CD4-positive, alpha-beta T cell treated with Interleukin-15 for 4 hours (primary cell): ENCODE measurements at regions not wholly inside any gene's neighbourhood (a gene's known extent, or its start where the extent isn't known, plus 50 kb on each side); places are given as distances from the start of the nearest gene placed in this dataset.
"Not testable (repeated sequence)": the region's sequence is repeated elsewhere in the genome, so short reads cannot be mapped to it uniquely, and the experiment has no call there.

Source experiments
- DNase-seq: peaks from one replicate; pipeline ENCODE4 v3.0.0-alpha.2; 2020; ENCODE audit warnings: low spot score

DNA sequence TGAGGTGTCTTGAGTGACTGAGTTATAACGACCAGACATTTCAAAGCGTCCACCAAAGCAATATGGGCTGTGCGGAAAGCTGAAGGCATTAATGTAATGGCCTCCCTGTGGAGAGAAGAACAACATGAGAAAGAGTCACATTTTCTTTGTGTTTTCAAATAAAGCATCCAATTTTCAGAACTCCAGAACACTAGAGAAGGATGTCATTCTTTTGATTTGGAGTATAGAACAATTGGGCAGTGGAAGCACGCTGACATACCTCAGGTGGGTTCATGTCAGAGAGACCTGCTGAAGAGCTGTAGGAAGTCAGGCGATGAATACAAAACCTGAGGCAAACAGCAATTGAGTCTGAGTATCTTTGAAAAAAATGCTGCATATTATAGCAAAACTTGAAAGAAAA, 556.5 kb downstream of the GABRG2 start:
- DNase-seq: no peak

DNA sequence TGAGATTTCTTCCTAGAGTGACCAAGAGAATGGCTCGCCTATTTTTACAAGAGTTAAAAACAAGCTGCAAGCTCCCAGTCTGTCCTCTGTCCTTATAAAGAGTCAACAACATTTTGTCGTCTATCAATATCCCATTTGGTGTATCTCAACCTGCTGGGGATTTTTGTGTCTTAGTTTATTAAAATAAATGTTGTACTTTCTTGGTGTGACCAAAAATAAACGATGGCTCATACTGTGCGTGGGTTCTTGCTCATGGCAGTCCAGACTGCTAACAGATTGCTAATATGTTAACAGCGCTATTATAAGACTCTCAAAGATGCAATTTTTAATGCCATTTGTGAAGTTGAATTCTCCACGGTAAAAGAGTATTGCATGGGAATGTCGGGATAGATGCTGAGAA, 569.9 kb downstream of the GABRG2 start:
- DNase-seq: no peak

DNA sequence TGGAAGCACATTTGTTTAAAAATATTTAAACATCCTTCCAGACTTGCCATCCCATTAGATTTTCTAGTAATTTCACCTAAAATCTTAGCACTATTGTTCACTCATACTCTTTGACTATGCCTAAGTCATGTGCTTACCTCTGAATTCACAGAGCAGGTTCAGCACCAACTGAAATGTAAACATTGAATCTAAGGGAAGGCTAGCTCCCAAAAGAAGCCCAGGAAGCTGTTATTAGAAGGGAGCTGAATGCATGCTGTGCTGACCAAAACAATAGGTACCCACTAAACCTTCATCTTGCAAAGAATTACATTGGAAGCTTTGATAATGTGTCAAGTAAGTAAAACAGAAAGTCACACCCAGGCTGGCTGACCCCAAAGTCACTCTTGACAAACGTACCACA, 571.3 kb downstream of the GABRG2 start:
- no peak for DNase-seq

DNA sequence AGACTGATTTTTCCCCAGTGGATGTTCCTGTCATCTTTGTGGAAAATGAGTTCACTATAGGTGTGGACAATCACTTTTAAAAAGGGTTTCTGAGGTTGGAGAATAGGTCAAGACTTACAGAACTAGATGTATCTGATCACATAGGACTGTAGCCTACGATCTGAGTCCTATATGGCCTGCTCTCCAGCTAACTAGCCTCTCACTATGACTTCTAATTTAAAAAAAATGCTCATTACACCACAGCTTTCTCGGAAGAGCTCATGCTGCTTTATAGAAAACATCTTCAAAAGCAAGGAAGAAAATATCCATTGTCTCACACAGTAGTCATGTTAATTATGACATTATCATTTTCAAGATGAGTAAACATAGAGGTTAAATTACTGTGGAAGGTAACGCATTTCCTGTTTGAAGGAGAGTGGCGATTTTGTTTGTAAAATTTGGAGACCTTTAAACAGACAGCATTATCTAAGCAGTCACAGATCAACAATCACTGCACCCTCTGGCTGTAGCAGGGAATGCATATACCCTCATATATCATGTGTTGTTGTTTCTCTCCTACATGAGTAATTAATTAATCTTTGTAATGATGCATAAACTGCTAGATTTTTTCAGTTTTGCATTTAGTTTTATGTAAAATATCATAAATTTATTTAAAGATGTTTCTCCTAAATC, 573.7 kb downstream of the GABRG2 start:
- DNase-seq: no peak

DNA sequence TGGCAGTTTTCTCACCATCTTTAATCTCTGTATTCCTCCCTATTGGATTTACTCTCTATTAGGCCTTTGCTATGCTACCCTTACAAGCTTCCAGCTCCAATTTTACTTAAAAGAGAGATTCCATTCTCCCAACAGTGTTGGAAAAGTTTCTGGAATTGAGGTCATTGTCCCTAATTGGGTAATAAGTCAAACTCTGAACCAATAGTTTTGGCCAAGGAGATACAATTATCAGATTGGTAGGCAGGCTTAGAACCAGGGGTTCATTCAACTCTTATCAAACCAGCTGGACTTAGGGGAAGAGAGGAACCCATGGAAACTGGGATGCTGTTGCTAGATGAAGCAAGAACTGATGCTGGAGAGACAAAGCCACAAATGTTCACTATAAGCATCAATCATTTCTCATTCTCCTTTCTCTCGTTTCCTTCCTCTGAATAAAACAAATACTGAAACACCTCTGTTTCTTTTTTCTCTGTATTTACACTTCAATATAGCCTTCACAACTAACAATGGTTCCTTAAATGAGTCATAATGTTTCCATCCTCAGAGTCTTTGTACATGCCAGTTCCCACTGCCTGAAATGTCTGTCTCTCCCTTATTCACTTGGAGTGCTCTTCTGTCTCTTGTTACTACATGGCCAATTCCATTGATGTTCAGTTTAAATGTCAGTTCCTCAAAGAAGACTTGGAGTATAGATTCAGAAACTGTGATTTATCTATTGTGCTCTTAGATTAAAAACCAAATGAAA, 587.3 kb downstream of the GABRG2 start:
- DNase-seq: no peak

DNA sequence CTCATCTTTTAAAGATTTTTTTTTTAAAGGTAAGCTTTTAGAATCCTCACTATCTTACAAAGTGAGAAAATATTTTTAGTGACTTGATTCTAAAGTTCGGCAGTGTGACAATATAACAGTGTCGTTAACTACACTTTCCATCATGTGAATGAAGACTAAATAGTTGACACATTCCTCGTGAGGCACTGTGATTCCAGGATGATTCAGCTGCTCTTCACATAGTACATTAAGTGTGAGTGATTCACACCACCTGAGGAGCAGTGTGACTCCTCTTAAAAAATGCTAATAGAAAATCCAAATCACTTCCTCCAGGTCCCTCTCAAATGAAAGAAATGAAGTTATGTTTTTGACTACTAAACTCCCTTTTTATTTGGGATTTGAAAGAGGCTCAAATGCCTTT, 589.5 kb downstream of the GABRG2 start:
- no peak for DNase-seq

DNA sequence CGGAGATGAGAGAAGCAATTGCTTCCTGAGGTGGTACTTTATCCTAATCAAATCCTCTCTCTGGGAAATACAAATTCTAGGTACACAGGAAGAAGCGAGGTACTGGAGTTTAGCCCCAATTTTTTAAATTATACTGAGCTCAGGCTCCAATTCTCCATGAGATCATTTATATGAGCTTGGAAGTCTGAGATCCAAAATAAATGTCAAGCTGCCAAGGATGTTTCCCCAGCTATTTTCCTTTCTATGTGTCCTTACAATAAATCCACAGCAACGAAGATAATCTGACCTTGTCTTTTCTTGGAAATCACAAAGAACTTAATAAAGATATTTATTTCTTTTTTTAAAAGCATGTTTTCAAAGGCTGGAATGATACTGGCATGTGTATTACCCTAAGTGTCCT, 597.3 kb downstream of the GABRG2 start:
- DNase-seq: no peak

DNA sequence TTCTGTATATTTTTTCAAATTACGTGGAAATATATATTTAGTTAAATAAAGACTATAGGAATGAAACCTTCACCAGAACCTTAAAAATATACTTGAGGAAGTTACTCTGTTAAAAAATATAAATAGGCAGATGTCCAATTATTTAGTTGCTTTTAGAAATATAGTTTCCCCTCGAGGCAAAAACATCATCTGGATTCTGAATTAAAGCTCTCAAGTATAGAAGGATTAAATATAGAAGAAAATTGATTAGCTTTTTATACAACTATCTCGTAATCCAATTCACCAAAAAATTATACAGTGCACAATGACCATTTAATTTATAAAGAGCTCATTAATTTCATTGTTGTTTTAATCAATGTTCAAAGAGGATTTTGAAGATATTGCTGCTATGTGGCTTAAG, 601.4 kb downstream of the GABRG2 start:
- no peak for DNase-seq

DNA sequence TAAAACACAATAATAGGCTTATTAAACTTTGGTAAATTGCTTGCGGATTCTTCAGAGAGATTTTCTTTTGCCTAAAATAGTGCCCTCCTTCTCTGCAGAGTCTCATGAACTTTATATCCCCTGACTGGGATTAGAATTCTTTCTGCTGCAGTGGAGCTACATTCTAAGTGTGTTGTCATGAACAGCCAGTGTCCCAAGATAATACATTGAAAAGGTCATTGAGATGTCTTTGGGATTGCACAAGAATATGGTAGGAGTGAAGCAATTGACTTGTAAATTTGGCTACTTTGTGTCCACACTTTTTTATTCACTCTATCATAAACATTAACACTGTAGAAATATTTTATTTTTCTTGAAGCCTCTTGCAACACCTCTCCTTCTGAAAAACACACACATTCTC, 604.5 kb downstream of the GABRG2 start:
- DNase-seq: no peak

DNA sequence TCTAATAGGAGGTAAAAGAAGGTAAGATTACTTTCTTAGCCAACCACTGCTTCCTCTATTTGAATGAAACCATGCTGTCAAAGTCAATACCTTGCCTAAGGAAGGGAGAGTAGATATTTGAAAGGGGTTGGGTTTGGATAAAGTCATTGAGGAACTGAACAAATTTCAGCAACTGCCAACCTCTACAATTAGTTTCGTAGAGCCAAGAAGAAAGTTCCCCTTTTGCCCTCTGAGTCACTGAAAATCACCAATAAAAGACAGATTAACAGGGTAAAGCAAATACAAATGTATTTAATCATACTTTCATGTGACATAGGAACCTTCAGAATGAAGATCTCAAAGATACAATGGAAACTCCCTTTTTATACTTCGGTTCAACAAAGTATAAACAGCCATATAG, 615.7 kb downstream of the GABRG2 start:
- DNase-seq: no peak

DNA sequence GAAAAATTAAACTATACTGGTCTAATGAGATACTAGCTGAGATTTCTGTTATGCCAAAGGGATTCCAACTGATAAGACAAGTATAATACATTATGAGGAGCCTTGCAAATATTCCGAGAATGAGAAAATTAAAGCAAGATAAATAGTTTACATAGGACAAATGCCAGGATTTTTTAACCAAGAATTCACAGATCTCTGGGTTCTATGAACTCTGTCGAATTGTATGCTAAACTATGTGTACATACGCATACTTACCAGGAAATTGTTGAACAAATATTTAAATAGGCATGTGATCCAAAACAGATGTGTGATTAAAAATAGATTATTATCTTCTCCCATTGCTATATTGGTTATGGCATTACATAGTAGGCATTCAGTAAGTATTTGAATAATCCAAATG, 616.6 kb downstream of the GABRG2 start:
- no peak for DNase-seq

DNA sequence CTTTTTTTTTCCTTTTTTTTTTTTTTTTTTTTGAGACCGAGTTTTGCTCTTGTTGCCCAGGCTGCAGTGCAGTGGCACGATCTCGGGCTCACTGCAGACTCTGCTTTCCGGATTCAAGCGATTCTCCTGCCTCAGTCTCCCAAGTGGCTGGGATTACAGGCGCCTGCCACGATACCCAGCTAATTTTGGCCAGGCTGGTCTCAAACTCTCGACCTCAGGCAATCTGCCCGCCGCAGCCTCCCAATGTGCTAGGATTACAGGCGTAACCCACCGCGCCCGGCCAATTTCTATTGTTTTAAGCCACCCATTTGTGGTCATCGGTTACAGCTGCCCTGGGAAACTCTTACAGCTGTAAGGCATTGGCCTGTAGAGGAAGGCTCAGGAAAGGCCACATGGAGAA, 617.7 kb downstream of the GABRG2 start:
- no peak for DNase-seq

DNA sequence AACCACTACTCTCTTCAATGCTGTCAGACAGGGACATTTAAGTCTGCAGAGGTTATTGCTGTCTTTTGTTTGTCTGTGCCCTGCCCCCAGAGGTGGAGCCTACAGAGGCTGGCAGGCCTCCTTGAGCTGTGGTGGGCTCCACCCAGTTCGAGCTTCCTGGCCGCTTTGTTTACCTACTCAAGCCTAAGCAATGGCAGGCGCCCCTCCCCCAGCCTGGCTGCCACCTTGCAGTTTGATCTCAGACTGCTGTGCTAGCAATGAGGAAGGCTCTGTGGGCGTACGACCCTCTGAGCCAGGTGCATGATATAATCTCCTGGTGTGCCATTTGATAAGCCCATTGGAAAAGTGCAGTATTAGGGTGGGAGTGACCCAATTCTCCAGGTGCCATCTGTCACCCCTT, 628.7 kb downstream of the GABRG2 start:
- DNase-seq: not testable (repeated sequence)

DNA sequence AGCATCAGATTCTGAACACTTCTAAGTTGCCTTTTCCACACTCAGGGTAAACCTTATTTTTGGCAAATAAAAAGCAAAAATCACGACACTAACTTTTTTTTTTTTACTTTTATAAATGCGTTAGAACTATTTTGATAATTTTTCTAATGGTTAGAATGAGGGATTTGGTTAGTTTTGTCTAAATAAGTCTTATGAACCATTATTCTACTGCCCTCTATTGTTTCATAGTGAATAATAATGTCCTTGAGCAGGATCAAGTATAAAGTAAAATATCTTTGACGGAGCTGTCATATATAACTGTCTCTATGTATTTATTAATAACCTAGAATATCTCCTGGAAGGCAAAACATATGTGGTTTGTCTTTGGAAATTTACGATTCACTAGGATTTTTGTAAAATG, 631.8 kb downstream of the GABRG2 start:
- DNase-seq: no peak

DNA sequence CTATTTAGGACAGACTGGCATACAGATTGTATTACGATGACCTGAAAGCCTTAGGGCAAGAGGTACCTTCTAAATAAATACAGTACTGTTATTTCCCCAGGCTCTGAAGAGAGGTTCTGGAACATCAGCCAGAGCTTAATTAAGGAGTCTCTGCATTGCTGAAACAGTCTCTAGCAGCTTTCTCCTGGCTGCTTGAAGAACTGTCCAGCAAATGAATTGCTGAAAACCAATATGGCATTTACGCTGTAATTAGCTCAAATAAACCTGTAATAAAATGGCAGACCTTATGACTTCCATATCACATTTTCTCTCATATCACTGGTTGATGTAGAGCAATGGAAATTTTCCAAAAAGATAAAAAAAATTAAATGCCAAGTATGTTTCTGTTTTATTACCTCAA, 636.3 kb downstream of the GABRG2 start:
- no peak for DNase-seq

DNA sequence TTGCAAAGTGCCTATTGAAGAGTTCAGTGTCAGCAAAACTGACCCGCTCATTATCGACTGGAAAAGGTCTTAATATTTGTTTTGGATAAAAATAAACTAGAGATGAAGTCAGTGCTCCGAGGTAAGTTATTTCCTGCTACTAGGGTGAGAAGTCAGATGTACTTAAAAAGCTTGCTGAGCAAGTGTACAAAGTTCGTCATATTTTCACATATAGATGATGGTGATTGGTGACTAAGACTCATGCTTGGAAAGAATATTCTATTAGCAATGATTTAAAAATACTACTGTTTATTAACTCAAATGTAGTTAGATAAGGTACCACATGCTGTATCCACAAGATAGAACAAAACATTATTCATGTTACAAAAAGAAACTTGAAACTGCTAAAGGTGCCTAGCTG, 643.7 kb downstream of the GABRG2 start:
- DNase-seq: no peak

DNA sequence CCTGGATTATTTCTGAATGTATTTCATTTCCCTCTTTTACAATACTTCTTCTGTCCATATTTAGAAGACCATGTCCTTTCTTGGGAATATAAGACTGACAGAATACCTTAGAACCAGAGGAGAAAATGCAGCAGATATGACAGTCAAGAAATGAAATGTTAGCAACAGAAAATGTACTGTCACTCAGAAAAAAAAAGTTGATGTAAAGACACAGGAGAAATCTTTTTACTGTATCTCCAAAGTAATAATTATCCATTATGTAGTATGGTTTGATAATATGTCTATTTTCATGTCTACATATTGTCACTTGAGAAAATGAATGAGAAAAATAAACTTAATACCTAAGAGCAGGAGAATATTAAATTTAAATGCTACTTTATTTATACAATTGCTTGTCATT, 652.1 kb downstream of the GABRG2 start:
- no peak for DNase-seq

DNA sequence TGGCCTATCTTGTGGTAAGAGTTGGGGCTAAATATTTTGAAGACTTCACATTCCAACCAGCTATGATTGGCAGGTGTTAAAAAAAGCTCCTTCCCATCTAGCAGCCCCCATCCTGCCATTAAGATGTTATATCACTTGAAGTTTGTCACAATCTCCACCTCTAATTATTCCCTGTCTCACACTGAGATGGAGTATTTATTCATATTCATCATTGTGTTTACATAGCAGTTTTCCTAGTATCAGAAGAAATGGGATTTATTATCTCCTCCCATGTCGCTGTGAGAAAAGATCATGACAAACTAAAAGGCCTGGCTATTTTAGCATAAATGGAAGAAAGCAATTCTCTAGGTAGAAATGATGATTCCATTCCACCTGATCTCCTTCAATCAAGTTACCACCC, 653.6 kb downstream of the GABRG2 start:
- DNase-seq: no peak

DNA sequence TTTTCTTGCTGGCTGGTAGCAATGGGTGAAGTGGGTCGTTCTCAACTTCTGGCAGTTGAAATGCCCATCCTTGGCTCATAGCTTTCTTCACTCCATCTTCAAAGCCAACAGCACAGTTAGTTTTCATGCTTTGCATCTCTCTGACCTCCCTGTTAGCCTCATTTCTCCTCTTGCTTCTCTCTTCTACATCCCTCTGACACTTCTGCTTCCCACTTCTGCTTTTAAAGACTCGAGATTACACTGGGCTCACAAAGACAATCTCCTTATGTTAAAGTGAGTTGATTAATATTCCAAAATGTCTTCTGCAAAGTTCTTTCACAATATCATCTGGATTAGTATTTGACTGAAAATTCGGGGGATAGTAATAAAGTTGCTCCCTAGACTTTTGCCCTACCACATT, 684.8 kb upstream of the CCNG1 start:
- no peak for DNase-seq

DNA sequence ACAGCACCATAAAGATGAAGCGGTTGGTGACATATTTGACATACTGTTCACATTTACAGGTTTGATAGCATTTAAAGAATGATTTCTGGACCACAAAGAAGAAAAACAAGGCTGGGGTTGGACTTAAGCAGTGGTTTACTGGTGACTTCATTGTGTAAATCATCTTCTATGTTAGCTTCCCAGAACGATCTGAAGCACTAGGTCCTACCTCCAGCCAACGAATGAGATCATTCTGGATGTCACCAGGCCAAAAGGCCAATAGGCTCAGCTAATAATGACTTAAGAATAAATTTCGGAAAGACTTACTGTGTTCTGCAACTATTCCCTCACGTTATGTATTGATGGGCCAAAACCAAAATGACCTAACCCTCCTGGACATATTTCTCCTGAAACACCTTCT, 675.3 kb upstream of the CCNG1 start:
- DNase-seq: no peak

DNA sequence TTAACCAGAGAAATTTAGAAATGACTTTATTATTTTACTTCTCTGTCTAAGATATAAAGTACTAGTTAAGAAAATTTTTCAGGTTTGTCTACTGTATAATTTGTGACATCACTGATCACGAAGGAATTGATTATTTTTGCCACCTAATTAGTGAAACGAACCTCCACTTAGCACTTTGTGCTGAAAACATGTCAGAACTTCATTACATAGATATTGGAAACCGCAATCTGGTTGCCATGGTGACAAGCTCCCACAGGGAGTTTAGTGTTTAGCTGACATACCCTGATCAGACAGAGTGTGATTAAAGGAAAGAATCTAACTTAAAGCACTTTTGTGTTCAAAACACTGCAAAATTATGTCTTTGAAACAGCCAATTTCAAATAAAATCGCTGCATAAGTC, 668.4 kb upstream of the CCNG1 start:
- no peak for DNase-seq

DNA sequence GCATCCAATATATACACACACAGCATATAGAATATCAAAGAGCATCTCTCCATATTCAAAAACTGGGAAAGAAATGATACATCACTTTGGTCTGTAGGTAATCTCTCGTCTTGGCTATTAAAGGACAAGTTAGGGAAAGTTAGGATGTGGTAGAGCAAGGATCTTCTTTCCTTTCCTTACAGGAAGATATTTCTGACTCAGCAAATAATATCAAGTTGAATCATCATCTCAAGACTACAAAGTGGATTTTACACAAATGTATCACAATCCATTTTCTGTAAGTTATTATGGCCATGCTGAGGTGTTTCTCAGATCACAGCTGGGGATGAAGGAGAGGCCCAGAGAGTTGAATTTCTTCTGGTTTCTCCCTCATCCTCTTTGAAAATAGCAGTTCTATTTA, 651.7 kb upstream of the CCNG1 start:
- DNase-seq: no peak

DNA sequence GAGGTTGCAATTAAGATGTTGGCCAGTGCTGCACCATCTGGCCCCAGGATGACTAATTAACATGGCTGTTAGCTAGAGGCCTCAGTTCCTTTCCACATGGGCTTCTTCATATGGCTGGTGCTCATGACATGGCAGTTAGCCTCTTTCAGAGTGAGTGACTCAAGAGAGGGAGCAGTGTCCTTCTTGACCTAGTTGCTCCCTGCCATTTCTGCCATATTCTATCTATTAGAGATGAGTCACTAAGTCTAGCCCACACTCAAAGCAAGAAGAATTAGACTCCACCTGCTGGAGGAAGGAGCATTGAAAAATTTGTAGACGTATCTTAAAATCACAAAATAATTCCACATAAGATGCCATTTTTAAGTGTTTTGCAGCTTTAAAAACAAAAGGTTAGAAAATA, 651.2 kb upstream of the CCNG1 start:
- DNase-seq: no peak

DNA sequence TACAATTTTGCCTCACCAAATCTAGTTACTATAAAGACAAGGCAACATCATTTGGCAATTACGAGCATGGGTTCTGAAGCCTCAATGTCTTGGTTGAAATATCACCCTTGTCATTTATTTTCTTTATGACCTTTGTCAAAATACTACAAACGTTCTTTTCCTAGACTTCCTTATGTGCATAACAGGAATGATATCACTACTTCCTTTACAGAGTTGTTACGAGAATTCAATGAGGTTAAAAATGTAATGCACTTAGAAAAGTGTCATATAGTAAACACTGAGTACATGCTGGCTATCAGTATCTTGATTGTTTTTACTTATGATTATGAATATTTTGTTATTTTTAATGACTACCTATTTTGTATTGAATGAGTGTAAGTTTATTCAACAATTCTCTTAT, 640.9 kb upstream of the CCNG1 start:
- DNase-seq: no peak
